ENCODE measurements at regions not wholly inside any gene's neighbourhood (a gene's known extent, or its start where the extent isn't known, plus 50 kb on each side); places are given as distances from the start of the nearest gene placed in this dataset.

DNA sequence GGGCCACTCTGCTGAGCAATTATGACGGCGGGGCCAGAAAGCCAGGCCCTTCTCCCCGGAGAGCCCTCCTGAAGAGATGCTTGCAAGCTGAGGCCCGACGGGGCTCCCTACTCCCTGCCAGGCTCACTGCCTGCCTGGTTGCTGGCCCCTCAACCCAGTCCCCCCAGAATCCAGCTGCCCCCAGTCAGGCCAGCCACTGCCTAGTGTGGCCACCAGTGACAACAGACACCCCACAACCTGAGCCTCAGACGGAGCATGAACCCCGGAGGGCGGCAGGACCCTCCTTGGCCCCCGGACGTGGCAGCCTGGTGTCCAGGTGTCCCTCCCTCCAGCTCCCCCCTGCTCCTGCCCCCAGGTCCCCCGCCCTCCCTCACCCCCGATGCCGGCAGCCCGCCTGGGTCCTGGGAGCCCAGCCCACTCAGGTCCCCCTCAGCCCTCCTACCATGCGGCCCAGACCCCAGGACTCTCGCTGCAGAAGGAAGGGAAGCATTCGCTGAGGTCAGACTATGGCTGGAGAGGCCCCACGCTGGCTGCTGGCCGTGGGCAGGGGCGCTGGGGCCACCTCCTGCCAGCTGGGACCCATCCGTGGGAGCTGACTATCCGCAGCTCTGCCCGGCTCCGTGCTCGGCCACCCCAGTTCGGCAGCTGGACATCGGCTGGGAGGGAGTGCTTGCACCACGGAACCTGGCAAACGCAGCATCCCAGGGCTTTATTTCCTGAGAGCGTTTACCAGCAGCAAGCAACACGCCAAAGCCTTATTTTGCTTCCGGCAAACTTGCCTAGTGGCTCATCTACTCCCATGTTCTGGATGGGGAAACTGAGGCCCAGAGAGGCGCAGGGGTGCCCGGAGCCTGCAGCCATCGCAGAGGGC is 89.8 kb downstream of the UNCX start:
- TF ChIP-seq ZNF70 (CRISPR knock-in tag; IDR thresholded peaks at IDR 0.05) (no peak), SNAI2 (CRISPR knock-in tag; IDR thresholded peaks at IDR 0.05) (no peak), OSR1 (CRISPR knock-in tag; IDR thresholded peaks at IDR 0.05) (no peak), ZFP30 (CRISPR knock-in tag; IDR thresholded peaks at IDR 0.05) (no peak), TSHZ2 (CRISPR knock-in tag; IDR thresholded peaks at IDR 0.05) (no peak), TCF4 (CRISPR knock-in tag; IDR thresholded peaks at IDR 0.05; ENCODE audit: borderline replicate concordance) (no peak), ARNTL (CRISPR knock-in tag; IDR thresholded peaks at IDR 0.05; ENCODE audit: borderline replicate concordance, low read depth) (no peak), ZFP3 (CRISPR knock-in tag; IDR thresholded peaks at IDR 0.05) (no peak), TOX (CRISPR knock-in tag; IDR thresholded peaks at IDR 0.05; ENCODE audit: borderline replicate concordance) (no peak)
- TF ChIP-seq, protein P1, sequence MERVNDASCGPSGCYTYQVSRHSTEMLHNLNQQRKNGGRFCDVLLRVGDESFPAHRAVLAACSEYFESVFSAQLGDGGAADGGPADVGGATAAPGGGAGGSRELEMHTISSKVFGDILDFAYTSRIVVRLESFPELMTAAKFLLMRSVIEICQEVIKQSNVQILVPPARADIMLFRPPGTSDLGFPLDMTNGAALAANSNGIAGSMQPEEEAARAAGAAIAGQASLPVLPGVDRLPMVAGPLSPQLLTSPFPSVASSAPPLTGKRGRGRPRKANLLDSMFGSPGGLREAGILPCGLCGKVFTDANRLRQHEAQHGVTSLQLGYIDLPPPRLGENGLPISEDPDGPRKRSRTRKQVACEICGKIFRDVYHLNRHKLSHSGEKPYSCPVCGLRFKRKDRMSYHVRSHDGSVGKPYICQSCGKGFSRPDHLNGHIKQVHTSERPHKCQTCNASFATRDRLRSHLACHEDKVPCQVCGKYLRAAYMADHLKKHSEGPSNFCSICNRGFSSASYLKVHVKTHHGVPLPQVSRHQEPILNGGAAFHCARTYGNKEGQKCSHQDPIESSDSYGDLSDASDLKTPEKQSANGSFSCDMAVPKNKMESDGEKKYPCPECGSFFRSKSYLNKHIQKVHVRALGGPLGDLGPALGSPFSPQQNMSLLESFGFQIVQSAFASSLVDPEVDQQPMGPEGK (CRISPR knock-in tag; IDR thresholded peaks at IDR 0.05; ENCODE audit: borderline replicate concordance), result no peak

Measured in SK-N-SH treated with all-trans-retinoic acid at 6 μM for 48 hours (cell line).